ENCODE measurements at regions not wholly inside any gene's neighbourhood (a gene's known extent, or its start where the extent isn't known, plus 50 kb on each side); places are given as distances from the start of the nearest gene placed in this dataset.

- TF ChIP-seq CTCF (IDR thresholded peaks at IDR 0.05) = no peak
- no peak for TF ChIP-seq POLR2A (IDR thresholded peaks at IDR 0.05)
These were observed 208.0 kb upstream of the ANKRD55 start for GRCh38 chr5:56440871-56441740.
